ENCODE measurements at regions not wholly inside any gene's neighbourhood (a gene's known extent, or its start where the extent isn't known, plus 50 kb on each side); places are given as distances from the start of the nearest gene placed in this dataset.

DNA sequence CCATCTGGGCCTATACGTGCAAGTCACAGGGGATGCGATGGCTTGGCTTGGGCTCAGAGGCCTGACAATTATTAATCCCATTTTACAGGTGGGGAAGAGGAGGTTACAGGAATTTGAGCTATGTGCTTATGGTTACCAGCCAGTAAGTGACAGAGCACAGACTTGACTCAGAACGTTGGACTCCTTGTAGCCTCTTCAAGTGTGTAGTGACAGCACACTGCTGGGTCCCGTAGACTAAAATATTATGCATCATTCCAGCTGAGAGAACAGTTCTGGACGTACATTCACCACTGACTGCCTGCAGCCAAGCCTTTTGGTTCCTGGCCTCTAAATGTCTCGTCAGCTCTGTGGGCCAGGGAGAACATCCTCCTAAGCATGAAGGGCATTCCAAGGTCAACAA lies 314.5 kb downstream of the GPAT3 start:
- Histone ChIP-seq H3K36me3 (no peaks in the 10 kb centered on the region), H3K27ac (replicated peaks in 1 of 4) (no peak overlapping the region), H3K4me1 (no peaks in the 10 kb centered on the region), H3K27me3 (no peaks in the 10 kb centered on the region), H3K9me3 (no peaks in the 10 kb centered on the region), H3K4me3 (no peak overlapping the region)
- intact Hi-C loops (cut with DNase I) = no loop called here
- DNase-seq (ENCODE audit: extremely low spot score) = peak; percentile 74
- WGBS = 63% methylated on average over 6 of the region's 6 CpGs
- TF ChIP-seq, protein P1, sequence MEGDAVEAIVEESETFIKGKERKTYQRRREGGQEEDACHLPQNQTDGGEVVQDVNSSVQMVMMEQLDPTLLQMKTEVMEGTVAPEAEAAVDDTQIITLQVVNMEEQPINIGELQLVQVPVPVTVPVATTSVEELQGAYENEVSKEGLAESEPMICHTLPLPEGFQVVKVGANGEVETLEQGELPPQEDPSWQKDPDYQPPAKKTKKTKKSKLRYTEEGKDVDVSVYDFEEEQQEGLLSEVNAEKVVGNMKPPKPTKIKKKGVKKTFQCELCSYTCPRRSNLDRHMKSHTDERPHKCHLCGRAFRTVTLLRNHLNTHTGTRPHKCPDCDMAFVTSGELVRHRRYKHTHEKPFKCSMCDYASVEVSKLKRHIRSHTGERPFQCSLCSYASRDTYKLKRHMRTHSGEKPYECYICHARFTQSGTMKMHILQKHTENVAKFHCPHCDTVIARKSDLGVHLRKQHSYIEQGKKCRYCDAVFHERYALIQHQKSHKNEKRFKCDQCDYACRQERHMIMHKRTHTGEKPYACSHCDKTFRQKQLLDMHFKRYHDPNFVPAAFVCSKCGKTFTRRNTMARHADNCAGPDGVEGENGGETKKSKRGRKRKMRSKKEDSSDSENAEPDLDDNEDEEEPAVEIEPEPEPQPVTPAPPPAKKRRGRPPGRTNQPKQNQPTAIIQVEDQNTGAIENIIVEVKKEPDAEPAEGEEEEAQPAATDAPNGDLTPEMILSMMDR (IDR thresholded peaks at IDR 0.05) = no peak
- TF ChIP-seq POLR2A (IDR thresholded peaks at IDR 0.05; ENCODE audit: low read depth) (no peak), POLR2AphosphoS5 (IDR thresholded peaks at IDR 0.05) (no peak), EP300 (IDR thresholded peaks at IDR 0.05) (no peak)

DNA sequence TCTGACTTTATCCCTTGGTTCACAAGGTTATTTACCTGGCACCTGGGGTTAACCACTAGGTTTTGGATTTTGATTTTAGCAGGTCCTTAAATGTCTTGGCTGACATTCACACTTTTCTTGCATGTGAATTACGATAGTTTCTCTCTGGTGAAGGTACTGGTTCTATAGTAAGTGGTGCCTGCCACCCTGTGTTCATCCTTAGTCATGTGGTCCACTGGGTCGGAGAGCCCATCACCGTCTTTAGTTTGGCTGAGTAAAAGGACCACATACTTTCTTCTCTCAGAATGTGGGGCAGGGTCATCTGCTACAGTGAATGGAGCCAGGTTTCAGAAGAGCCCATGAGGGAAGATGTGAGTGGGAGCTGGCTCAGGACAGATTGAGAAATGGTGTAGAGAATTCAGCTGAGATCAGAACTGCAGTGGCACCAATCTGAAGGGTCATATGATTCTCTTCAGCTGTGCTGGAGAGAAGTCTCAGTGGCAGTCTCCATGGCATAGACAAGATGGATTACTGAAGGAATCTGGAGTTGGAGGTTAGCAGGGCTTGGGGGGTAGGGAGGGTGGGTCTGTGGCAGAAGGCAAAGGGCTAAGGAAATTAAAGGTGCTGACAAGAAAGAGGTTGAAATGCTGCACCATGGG lies 310.4 kb downstream of the GPAT3 start:
- no peak for TF ChIP-seq POLR2A (IDR thresholded peaks at IDR 0.05; ENCODE audit: low read depth)
- TF ChIP-seq POLR2AphosphoS5 (IDR thresholded peaks at IDR 0.05) = no peak
- no peak for TF ChIP-seq EP300 (IDR thresholded peaks at IDR 0.05)
- TF ChIP-seq, protein P1 (IDR thresholded peaks at IDR 0.05) = no peak
- Histone ChIP-seq H3K27ac (replicated peaks in 1 of 4) (no peak overlapping the region), H3K4me1 (no peaks in the 10 kb centered on the region), H3K27me3 (no peaks in the 10 kb centered on the region), H3K36me3 (no peaks in the 10 kb centered on the region), H3K4me3 (no peak overlapping the region), H3K9me3 (no peaks in the 10 kb centered on the region)
- peak; percentile 90 for DNase-seq (ENCODE audit: extremely low spot score)
- WGBS = 80% methylated on average over 3 of the region's 3 CpGs
- intact Hi-C loops (cut with DNase I) = no loop called here

DNA sequence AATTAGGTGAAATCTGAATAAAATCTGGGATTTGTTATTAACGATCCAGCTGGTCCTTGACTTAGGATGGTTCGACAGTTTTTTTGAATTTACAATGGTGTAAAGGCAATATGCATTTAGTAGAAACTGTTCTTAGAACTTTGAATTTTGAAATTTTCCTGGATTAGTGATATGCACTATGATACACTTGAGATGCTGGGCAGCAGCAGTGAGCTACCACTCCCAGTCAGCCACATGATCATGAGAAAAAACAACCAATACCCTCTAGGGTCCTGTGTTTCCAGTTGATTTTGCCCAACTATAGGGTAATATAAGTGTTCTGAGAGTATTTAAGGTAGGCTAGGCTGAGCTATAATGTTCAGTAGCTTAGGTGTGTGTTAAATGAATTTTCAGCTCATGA lies 303.7 kb downstream of the GPAT3 start:
- no peaks in the 10 kb centered on the region for H3K36me3 ChIP-seq
- H3K27me3 ChIP-seq = no peaks in the 10 kb centered on the region
- no peak for TF ChIP-seq POLR2A (IDR thresholded peaks at IDR 0.05; ENCODE audit: low read depth)
- no peak for TF ChIP-seq POLR2AphosphoS5 (IDR thresholded peaks at IDR 0.05)
- no peak for TF ChIP-seq EP300 (IDR thresholded peaks at IDR 0.05)
- TF ChIP-seq, protein P1 (IDR thresholded peaks at IDR 0.05) = no peak
- H3K4me3 ChIP-seq = no peak overlapping the region
- DNase-seq (ENCODE audit: extremely low spot score) = no peak
- no peak overlapping the region for H3K27ac ChIP-seq (replicated peaks in 1 of 4)
- intact Hi-C loops (cut with DNase I) = no loop called here
- H3K9me3 ChIP-seq = no peaks in the 10 kb centered on the region
- WGBS = 87% methylated on average over 2 of the region's 2 CpGs
- no peaks in the 10 kb centered on the region for H3K4me1 ChIP-seq

DNA sequence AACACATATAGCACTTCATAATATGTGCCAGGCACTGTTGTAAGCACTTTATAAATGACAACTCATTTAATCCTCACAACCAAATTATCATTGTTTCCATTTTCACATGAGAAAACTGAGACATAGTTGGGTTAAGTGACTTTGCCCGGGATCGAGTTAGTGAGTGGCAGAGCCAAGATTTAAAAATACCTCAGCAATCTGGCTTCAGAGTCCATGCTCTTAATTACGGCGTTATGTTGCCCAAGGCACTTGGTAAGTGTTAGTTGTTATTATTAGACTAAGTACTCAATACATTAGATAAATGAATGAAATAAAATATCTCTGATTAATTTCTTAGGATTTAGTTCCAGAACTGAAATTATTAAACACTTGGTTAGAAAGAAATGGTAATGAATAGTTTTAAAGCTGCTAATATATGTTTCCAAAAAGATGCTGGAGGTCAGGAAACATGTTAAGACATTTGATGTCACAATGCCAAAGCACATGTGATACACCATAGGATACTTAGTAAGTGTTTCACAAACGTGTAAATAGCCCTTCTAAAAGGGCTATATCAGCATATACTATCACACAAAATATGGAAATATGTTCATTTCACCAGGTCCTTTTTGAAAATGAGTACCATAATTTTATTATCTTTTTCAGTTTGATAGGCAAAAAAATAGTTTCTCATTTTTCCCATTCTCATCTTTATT lies 301.9 kb downstream of the GPAT3 start:
- TF ChIP-seq POLR2AphosphoS5 (IDR thresholded peaks at IDR 0.05) (no peak), POLR2A (IDR thresholded peaks at IDR 0.05; ENCODE audit: low read depth) (no peak), EP300 (IDR thresholded peaks at IDR 0.05) (no peak)
- TF ChIP-seq, protein P1 (IDR thresholded peaks at IDR 0.05) = no peak
- Histone ChIP-seq H3K4me1 (no peaks in the 10 kb centered on the region), H3K4me3 (no peak overlapping the region), H3K27ac (replicated peaks in 1 of 4) (no peak overlapping the region), H3K36me3 (no peaks in the 10 kb centered on the region), H3K9me3 (no peaks in the 10 kb centered on the region), H3K27me3 (no peaks in the 10 kb centered on the region)
- intact Hi-C loops (cut with DNase I) = no loop called here
- WGBS = 52% methylated on average over 5 of the region's 5 CpGs
- no peak for DNase-seq (ENCODE audit: extremely low spot score)
